Liver (tissue), 8 donors: ENCODE measurements at regions not wholly inside any gene's neighbourhood (a gene's known extent, or its start where the extent isn't known, plus 50 kb on each side); places are given as distances from the start of the nearest gene placed in this dataset.

Experiments used
- DNase-seq: peaks from one replicate; pipeline ENCODE4 v3.0.0-alpha.2; 2017; ENCODE audit warnings: low spot score
- H3K27ac ChIP-seq, 2 donors: one replicate each; pipeline ENCODE4 v1.7.0; 2013; ENCODE audit warnings: inconsistent platforms in 2 of 2, low read length in 2 of 2, control low read depth in 1 of 2, low read depth in 1 of 2, mild to moderate bottlenecking in 1 of 2
- H3K27me3 ChIP-seq, 4 donors: one replicate each; pipeline versions ENCODE4 v1.6.1 to v1.7.0; 2013; ENCODE audit warnings: low read length in 3 of 4, inconsistent platforms in 1 of 4, mild to moderate bottlenecking in 1 of 4, moderate library complexity in 1 of 4; ENCODE audit not compliant: control insufficient read depth in 4 of 4, insufficient read depth in 4 of 4
- H3K36me3 ChIP-seq, 4 donors: one replicate each; pipeline versions ENCODE4 v1.6.1 to v1.7.0; 2013; ENCODE audit warnings: low read length in 3 of 4, mild to moderate bottlenecking in 3 of 4, low read depth in 1 of 4, moderate library complexity in 1 of 4; ENCODE audit not compliant: control insufficient read depth in 4 of 4, insufficient read depth in 3 of 4
- H3K4me1 ChIP-seq, 4 donors: one replicate each; pipeline versions ENCODE4 v1.6.1 to v1.7.0; 2013; ENCODE audit warnings: low read length in 3 of 4, mild to moderate bottlenecking in 3 of 4, moderate library complexity in 1 of 4; ENCODE audit not compliant: control insufficient read depth in 4 of 4, insufficient read depth in 4 of 4
- H3K4me3 ChIP-seq, 3 donors: one replicate each; pipeline versions ENCODE4 v1.6.1 to v1.7.0; 2013; ENCODE audit warnings: low read length in 3 of 3, control low read depth in 1 of 3, low read depth in 1 of 3, mild to moderate bottlenecking in 1 of 3
- H3K9ac ChIP-seq, 2 donors: one replicate each; pipeline ENCODE4 v1.7.0; 2013; ENCODE audit warnings: low read length in 2 of 2, mild to moderate bottlenecking in 2 of 2, moderate library complexity in 2 of 2, control low read depth in 1 of 2, low read depth in 1 of 2
- H3K9me3 ChIP-seq, 4 donors: one replicate each; pipeline versions ENCODE4 v1.6.1 to v1.7.0; 2013; ENCODE audit warnings: low read length in 3 of 4; ENCODE audit not compliant: control insufficient read depth in 4 of 4
- EGR1 ChIP-seq, 2 donors: IDR thresholded peaks; 2 replicates each; pipeline ENCODE4 v1.6.1; 2016 to 2018; ENCODE audit warnings: antibody characterized with exemption in 2 of 2, low read depth in 2 of 2
- FOXA1 ChIP-seq: IDR thresholded peaks from 2 replicates; pipeline ENCODE4 v1.6.1; 2016; ENCODE audit warnings: antibody characterized with exemption
- FOXA2 ChIP-seq: IDR thresholded peaks from 2 replicates; pipeline ENCODE4 v1.6.1; 2016; ENCODE audit warnings: antibody characterized with exemption
- HNF4A ChIP-seq, 2 donors: conservative IDR thresholded peaks; 2 replicates each; pipeline ENCODE4 v1.6.1; 2016; ENCODE audit warnings: antibody characterized with exemption in 2 of 2, mild to moderate bottlenecking in 2 of 2
- HNF4G ChIP-seq: IDR thresholded peaks from 2 replicates; pipeline ENCODE4 v1.6.1; 2016; ENCODE audit warnings: antibody characterized with exemption
- JUND ChIP-seq, 2 donors: IDR thresholded peaks; 2 replicates each; pipeline ENCODE4 v1.6.1; 2016; ENCODE audit warnings: antibody characterized with exemption in 2 of 2
- NR2F2 ChIP-seq: IDR thresholded peaks from 2 replicates; pipeline ENCODE4 v1.6.1; 2016; ENCODE audit warnings: antibody characterized with exemption
- RAD21 ChIP-seq, 2 donors: IDR thresholded peaks; 2 replicates each; pipeline ENCODE4 v1.6.1; 2016; ENCODE audit warnings: antibody characterized with exemption in 2 of 2, mild to moderate bottlenecking in 2 of 2
- RXRA ChIP-seq, 2 donors: IDR thresholded peaks; 2 replicates each; pipeline ENCODE4 v1.6.1; 2017 to 2018; ENCODE audit warnings: antibody characterized with exemption in 2 of 2, mild to moderate bottlenecking in 1 of 2
- TAF1 ChIP-seq: conservative IDR thresholded peaks from 2 replicates; pipeline ENCODE4 v1.6.1; 2016; ENCODE audit warnings: antibody characterized with exemption, mild to moderate bottlenecking
- YY1 ChIP-seq: IDR thresholded peaks from 2 replicates; pipeline ENCODE4 v1.6.1; 2016; ENCODE audit warnings: antibody characterized with exemption, mild to moderate bottlenecking
- WGBS: extraction: QIAGEN DNeasy Blood & Tissue Kit; methylation state at CpG from one replicate; pipeline ENCODE4 v1.1.7; 2013; 5-methylcytosine and 5-hydroxymethylcytosine counted together
- TF ChIP-seq, protein P1 (sequence below): fragments of 150-350 bp; IDR thresholded peaks from 2 replicates; pipeline ENCODE4 v1.5.1; 2017; ENCODE audit warnings: improper control_type of control experiment, low read depth, low read length; ENCODE audit not compliant: missing input control
- TF ChIP-seq, protein P2 (sequence below): IDR thresholded peaks from 2 replicates; pipeline ENCODE4 v1.6.1; 2016; ENCODE audit warnings: antibody characterized with exemption
- TF ChIP-seq, protein P3 (sequence below): IDR thresholded peaks from 2 replicates; pipeline ENCODE4 v1.6.1; 2016; ENCODE audit warnings: antibody characterized with exemption, mild to moderate bottlenecking
- TF ChIP-seq, protein P4 (sequence below): IDR thresholded peaks from 2 replicates; pipeline ENCODE4 v1.6.1; 2016; ENCODE audit warnings: antibody characterized with exemption
- donor health status: healthy.
- donor health status: healthy.
- donor health status: healthy.
- donor health status: healthy.
- donor health status: healthy.

DNA sequence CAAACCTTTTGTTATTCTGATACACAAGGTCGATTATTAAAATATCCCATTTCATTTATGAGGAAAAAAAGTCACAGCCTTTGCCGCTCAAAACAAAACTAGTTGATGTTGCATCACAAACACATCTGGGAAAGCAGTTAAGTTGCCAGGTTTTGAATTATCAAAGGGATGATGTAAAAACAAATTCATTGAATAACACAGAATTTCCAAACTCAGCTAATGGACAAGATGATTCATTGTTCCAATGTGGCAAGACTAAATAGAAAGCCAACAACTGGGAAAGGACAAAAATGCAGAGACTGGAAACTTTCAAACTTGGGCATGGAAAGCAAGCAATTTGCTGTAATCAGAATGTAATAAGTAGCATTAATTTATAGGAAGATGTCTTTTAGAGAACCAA is 610.0 kb upstream of the ZNF385D start:
- TF ChIP-seq NR2F2 (no peak), FOXA2 (no peak)
- TF ChIP-seq, protein P1, sequence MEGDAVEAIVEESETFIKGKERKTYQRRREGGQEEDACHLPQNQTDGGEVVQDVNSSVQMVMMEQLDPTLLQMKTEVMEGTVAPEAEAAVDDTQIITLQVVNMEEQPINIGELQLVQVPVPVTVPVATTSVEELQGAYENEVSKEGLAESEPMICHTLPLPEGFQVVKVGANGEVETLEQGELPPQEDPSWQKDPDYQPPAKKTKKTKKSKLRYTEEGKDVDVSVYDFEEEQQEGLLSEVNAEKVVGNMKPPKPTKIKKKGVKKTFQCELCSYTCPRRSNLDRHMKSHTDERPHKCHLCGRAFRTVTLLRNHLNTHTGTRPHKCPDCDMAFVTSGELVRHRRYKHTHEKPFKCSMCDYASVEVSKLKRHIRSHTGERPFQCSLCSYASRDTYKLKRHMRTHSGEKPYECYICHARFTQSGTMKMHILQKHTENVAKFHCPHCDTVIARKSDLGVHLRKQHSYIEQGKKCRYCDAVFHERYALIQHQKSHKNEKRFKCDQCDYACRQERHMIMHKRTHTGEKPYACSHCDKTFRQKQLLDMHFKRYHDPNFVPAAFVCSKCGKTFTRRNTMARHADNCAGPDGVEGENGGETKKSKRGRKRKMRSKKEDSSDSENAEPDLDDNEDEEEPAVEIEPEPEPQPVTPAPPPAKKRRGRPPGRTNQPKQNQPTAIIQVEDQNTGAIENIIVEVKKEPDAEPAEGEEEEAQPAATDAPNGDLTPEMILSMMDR: no peak
- TF ChIP-seq, protein P2, sequence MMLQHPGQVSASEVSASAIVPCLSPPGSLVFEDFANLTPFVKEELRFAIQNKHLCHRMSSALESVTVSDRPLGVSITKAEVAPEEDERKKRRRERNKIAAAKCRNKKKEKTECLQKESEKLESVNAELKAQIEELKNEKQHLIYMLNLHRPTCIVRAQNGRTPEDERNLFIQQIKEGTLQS: no peak
- TF ChIP-seq, protein P3, sequence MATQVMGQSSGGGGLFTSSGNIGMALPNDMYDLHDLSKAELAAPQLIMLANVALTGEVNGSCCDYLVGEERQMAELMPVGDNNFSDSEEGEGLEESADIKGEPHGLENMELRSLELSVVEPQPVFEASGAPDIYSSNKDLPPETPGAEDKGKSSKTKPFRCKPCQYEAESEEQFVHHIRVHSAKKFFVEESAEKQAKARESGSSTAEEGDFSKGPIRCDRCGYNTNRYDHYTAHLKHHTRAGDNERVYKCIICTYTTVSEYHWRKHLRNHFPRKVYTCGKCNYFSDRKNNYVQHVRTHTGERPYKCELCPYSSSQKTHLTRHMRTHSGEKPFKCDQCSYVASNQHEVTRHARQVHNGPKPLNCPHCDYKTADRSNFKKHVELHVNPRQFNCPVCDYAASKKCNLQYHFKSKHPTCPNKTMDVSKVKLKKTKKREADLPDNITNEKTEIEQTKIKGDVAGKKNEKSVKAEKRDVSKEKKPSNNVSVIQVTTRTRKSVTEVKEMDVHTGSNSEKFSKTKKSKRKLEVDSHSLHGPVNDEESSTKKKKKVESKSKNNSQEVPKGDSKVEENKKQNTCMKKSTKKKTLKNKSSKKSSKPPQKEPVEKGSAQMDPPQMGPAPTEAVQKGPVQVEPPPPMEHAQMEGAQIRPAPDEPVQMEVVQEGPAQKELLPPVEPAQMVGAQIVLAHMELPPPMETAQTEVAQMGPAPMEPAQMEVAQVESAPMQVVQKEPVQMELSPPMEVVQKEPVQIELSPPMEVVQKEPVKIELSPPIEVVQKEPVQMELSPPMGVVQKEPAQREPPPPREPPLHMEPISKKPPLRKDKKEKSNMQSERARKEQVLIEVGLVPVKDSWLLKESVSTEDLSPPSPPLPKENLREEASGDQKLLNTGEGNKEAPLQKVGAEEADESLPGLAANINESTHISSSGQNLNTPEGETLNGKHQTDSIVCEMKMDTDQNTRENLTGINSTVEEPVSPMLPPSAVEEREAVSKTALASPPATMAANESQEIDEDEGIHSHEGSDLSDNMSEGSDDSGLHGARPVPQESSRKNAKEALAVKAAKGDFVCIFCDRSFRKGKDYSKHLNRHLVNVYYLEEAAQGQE: no peak
- no peaks in the 10 kb centered on the region for H3K36me3 ChIP-seq
- H3K9ac ChIP-seq: no peak overlapping the region
- H3K9me3 ChIP-seq: no peaks in the 10 kb centered on the region
- H3K4me3 ChIP-seq: no peak overlapping the region
- H3K27me3 ChIP-seq: peaks cover 0 to 2% (median 0%) of the 10 kb centered on the region in 4 donors
- DNase-seq: no peak
- WGBS: 62% methylated on average over 2 of the region's 2 CpGs
- H3K4me1 ChIP-seq: no peaks in the 10 kb centered on the region
- no peak overlapping the region for H3K27ac ChIP-seq

- DNase-seq: no peak
- Histone ChIP-seq H3K27me3 (no peaks in the 10 kb centered on the region), H3K9me3 (no peaks in the 10 kb centered on the region), H3K27ac (no peak overlapping the region), H3K4me3 (no peak overlapping the region), H3K36me3 (no peaks in the 10 kb centered on the region), H3K4me1 (no peaks in the 10 kb centered on the region), H3K9ac (no peak overlapping the region)
- TF ChIP-seq HNF4G (no peak), FOXA1 (no peak), EGR1 (IDR thresholded peaks at IDR 0.05; ENCODE audit: low read depth in 2 of 2) (no peak), RXRA (IDR thresholded peaks at IDR 0.05) (no peak), YY1 (no peak), HNF4A (conservative IDR thresholded peaks at IDR 0.05) (no peak), JUND (IDR thresholded peaks at IDR 0.05) (no peak), TAF1 (no peak), NR2F2 (no peak), FOXA2 (no peak), RAD21 (IDR thresholded peaks at IDR 0.05) (no peak)
- TF ChIP-seq, protein P1: no peak
- TF ChIP-seq, protein P4, sequence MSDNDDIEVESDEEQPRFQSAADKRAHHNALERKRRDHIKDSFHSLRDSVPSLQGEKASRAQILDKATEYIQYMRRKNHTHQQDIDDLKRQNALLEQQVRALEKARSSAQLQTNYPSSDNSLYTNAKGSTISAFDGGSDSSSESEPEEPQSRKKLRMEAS: no peak
- 52% methylated on average over 1 of the region's 1 CpG for WGBS
These were observed 610.5 kb upstream of the ZNF385D start for GRCh38 chr3:22361521-22361920.
